Activated effector memory CD4-positive, alpha-beta T cell treated with anti-CD3 and anti-CD28 coated beads, Interleukin-2, amount 50 U/mL, for 16 hours (primary cell): ENCODE measurements at regions not wholly inside any gene's neighbourhood (a gene's known extent, or its start where the extent isn't known, plus 50 kb on each side); places are given as distances from the start of the nearest gene placed in this dataset.
"Not testable (repeated sequence)": the region's sequence is repeated elsewhere in the genome, so short reads cannot be mapped to it uniquely, and the experiment has no call there.

Experiments
- DNase-seq: peaks from one replicate; pipeline ENCODE4 v3.0.0-alpha.2; 2020

GRCh38 chr9:7338586-7339281 lies 460.8 kb downstream of the DMAC1 start:
- DNase-seq, result no peak

GRCh38 chr9:7336356-7337065 lies 463.1 kb downstream of the DMAC1 start:
- DNase-seq, result no peak

GRCh38 chr9:7333719-7334118 lies 465.9 kb downstream of the DMAC1 start:
- DNase-seq, result no peak

GRCh38 chr9:7332780-7333179 lies 466.8 kb downstream of the DMAC1 start:
- DNase-seq, result no peak

- DNase-seq, result no peak
These were observed 471.1 kb downstream of the DMAC1 start for GRCh38 chr9:7328453-7328852.

- no peak for DNase-seq
These were observed 473.6 kb downstream of the DMAC1 start for GRCh38 chr9:7325995-7326394.

GRCh38 chr9:7324152-7324598 lies 475.4 kb downstream of the DMAC1 start:
- no peak for DNase-seq

- no peak for DNase-seq
These were observed 478.7 kb downstream of the DMAC1 start for GRCh38 chr9:7320841-7321240.

GRCh38 chr9:7320139-7320538 lies 479.4 kb downstream of the DMAC1 start:
- DNase-seq, result no peak

- no peak for DNase-seq
These were observed 480.7 kb downstream of the DMAC1 start for GRCh38 chr9:7318920-7319319.

- no peak for DNase-seq
These were observed 482.6 kb downstream of the DMAC1 start for GRCh38 chr9:7316967-7317366.

GRCh38 chr9:7316166-7316795 lies 483.3 kb downstream of the DMAC1 start:
- DNase-seq, result no peak

GRCh38 chr9:7315746-7316145 lies 483.8 kb downstream of the DMAC1 start:
- no peak for DNase-seq

- no peak for DNase-seq
These were observed 484.5 kb downstream of the DMAC1 start for GRCh38 chr9:7315116-7315515.

- DNase-seq, result no peak
These were observed 486.2 kb downstream of the DMAC1 start for GRCh38 chr9:7313389-7313788.

- DNase-seq, result not testable (repeated sequence)
These were observed 490.5 kb downstream of the DMAC1 start for GRCh38 chr9:7309051-7309450.

GRCh38 chr9:7305677-7306076 lies 493.9 kb downstream of the DMAC1 start:
- DNase-seq, result no peak

- no peak for DNase-seq
These were observed 495.0 kb downstream of the DMAC1 start for GRCh38 chr9:7304627-7304995.

- no peak for DNase-seq
These were observed 495.5 kb downstream of the DMAC1 start for GRCh38 chr9:7303907-7304626.

GRCh38 chr9:7300484-7300883 lies 499.1 kb downstream of the DMAC1 start:
- DNase-seq, result no peak

- no peak for DNase-seq
These were observed 501.5 kb downstream of the DMAC1 start for GRCh38 chr9:7298123-7298522.

- DNase-seq, result no peak
These were observed 502.1 kb downstream of the DMAC1 start for GRCh38 chr9:7297521-7297920.

- no peak for DNase-seq
These were observed 506.5 kb downstream of the DMAC1 start for GRCh38 chr9:7293091-7293490.

- DNase-seq, result no peak
These were observed 509.8 kb downstream of the DMAC1 start for GRCh38 chr9:7289773-7290172.
